WERI-Rb-1 (cell line): ENCODE measurements at regions not wholly inside any gene's neighbourhood (a gene's known extent, or its start where the extent isn't known, plus 50 kb on each side); places are given as distances from the start of the nearest gene placed in this dataset.

Experiments
- DNase-seq: peaks from one replicate; pipeline ENCODE4 v3.0.0-alpha.2; 2020
- H3K27ac ChIP-seq: fragments of 250-450 bp; sonication (Bioruptor Pico); 2 replicates; pipeline ENCODE4 v1.5.1; 2020; ENCODE audit warnings: mild to moderate bottlenecking, moderate library complexity
- H3K27me3 ChIP-seq: fragments of 250-450 bp; sonication (Bioruptor Pico); 2 replicates; pipeline ENCODE4 v1.5.1; 2021; ENCODE audit warnings: mild to moderate bottlenecking, low read depth, moderate library complexity; ENCODE audit not compliant: insufficient read depth, severe bottlenecking
- H3K36me3 ChIP-seq: fragments of 250-450 bp; sonication (Bioruptor Pico); 2 replicates; pipeline ENCODE4 v1.5.1; 2020; ENCODE audit warnings: mild to moderate bottlenecking, moderate library complexity
- H3K4me3 ChIP-seq: 2 replicates; pipeline ENCODE4 v1.5.1; 2011; ENCODE audit warnings: low read depth, mild to moderate bottlenecking, control low read depth, low read length
- H3K9me3 ChIP-seq: fragments of 250-450 bp; sonication (Bioruptor Pico); 2 replicates; pipeline ENCODE4 v1.5.1; 2021; ENCODE audit warnings: mild to moderate bottlenecking, moderate library complexity; ENCODE audit not compliant: severe bottlenecking
- CTCF ChIP-seq: IDR thresholded peaks from 2 replicates; pipeline ENCODE4 v1.5.1; 2011; ENCODE audit warnings: low read depth, mild to moderate bottlenecking, control low read depth, inconsistent platforms, low read length

GRCh38 chr13:81334481-81334880, 993.6 kb upstream of the SPRY2 start:
- Histone ChIP-seq H3K36me3 (no peaks in the 10 kb centered on the region), H3K4me3 (no peak overlapping the region), H3K9me3 (no peaks in the 10 kb centered on the region), H3K27ac (no peak overlapping the region), H3K27me3 (no peaks in the 10 kb centered on the region)
- no peak for TF ChIP-seq CTCF
- DNase-seq: no peak

DNA sequence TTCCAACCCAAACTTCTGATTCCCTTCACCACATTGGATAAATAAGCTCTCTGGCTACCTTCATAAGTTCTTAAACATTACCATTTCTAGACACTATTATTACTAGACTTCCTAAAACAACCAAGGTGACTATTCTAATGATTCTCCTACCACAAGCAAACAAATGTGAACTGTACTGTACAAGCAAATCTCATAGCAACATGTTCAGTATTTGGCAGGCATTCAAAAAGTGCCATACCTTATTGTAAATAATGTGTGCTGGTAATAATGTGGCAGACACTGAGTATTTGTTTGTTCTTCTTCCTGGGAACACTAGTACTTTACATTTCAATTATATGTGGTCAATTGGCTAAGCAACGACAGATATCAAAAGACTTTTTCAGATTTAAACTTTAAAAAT, 986.0 kb upstream of the SPRY2 start:
- no peak overlapping the region for H3K27ac ChIP-seq
- no peak for TF ChIP-seq CTCF
- H3K36me3 ChIP-seq: no peaks in the 10 kb centered on the region
- H3K27me3 ChIP-seq: no peaks in the 10 kb centered on the region
- H3K4me3 ChIP-seq: no peak overlapping the region
- no peak for DNase-seq
- H3K9me3 ChIP-seq: no peaks in the 10 kb centered on the region

DNA sequence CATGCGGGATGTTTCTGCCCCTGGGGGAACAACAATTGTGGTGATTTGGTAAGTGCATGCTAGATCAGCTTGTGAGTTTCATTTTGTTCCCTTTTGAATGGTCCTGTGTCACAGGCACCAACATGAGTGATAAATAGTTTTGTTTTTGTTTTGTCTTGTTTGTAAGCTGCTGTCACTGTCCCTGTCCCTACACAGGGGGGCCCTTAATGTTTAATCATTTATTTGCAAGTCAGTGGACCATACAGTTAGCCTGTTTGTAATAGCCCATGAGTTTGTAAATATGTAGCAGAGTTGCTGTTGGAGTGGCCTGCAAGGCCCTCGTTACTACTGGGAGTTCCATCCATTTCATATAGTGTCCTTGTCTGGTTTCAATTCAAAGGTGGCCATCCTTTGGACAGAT, 979.6 kb upstream of the SPRY2 start:
- no peak for DNase-seq
- H3K9me3 ChIP-seq: no peaks in the 10 kb centered on the region
- no peak overlapping the region for H3K4me3 ChIP-seq
- H3K27me3 ChIP-seq: no peaks in the 10 kb centered on the region
- no peak for TF ChIP-seq CTCF
- no peak overlapping the region for H3K27ac ChIP-seq
- H3K36me3 ChIP-seq: no peaks in the 10 kb centered on the region

DNA sequence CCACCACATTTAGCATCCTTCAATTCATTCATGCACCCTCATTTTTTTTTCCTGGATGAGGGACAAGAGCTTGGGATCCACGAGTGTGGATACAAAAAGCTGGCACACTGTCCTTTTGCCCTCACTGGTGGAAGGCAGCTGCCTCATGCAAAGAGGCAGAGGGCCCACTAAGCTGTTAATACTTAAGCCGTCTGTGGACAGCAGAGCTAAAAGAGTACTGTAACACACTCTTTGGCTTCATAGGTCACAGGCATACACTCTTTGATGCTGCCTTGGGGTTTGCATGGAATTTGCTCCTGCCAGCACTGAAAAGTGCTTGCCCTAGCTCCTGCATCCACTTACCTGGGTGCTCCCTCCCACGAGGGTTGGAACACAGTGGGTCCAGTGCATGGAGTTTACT, 978.4 kb upstream of the SPRY2 start:
- peak; percentile 18 for DNase-seq
- no peak overlapping the region for H3K27ac ChIP-seq
- H3K36me3 ChIP-seq: no peaks in the 10 kb centered on the region
- no peaks in the 10 kb centered on the region for H3K27me3 ChIP-seq
- TF ChIP-seq CTCF: no peak
- H3K9me3 ChIP-seq: no peaks in the 10 kb centered on the region
- H3K4me3 ChIP-seq: no peak overlapping the region

GRCh38 chr13:81318231-81319019, 977.5 kb upstream of the SPRY2 start:
- Histone ChIP-seq H3K4me3 (no peak overlapping the region), H3K27me3 (no peaks in the 10 kb centered on the region), H3K9me3 (no peaks in the 10 kb centered on the region), H3K27ac (no peak overlapping the region), H3K36me3 (no peaks in the 10 kb centered on the region)
- no peak for TF ChIP-seq CTCF
- DNase-seq: no peak

- no peak for DNase-seq
- no peak overlapping the region for H3K4me3 ChIP-seq
- no peak overlapping the region for H3K27ac ChIP-seq
- H3K9me3 ChIP-seq: no peaks in the 10 kb centered on the region
- no peaks in the 10 kb centered on the region for H3K27me3 ChIP-seq
- TF ChIP-seq CTCF: no peak
- H3K36me3 ChIP-seq: no peaks in the 10 kb centered on the region
Observed at GRCh38 chr13:81314461-81314860, 973.5 kb upstream of the SPRY2 start.
